ENCODE measurements at regions not wholly inside any gene's neighbourhood (a gene's known extent, or its start where the extent isn't known, plus 50 kb on each side); places are given as distances from the start of the nearest gene placed in this dataset.

DNA sequence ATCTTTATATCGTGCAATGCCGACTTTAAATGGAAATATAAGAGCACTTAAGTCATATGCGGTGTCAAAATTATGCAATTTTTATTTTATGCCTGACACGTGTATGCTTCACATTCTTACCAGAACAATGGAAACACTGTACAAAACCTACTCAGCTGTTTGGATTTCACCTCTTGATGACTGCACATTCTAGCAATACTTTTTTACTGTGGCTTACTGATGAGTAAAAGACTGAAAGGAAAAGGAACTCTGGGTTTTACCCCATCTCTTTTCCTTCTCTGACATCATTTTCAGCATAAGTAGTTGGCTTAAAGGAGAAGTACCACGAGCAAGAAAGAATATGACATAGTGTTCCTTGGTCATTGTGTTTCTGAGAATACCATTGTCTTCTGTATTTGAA is 142.8 kb downstream of the POLR2M start:
- intact Hi-C loops (cut with micrococcal nuclease), result no loop called here
- DNase-seq (ENCODE audit: unreplicated experiment), result no peak
- TF ChIP-seq, protein P1, sequence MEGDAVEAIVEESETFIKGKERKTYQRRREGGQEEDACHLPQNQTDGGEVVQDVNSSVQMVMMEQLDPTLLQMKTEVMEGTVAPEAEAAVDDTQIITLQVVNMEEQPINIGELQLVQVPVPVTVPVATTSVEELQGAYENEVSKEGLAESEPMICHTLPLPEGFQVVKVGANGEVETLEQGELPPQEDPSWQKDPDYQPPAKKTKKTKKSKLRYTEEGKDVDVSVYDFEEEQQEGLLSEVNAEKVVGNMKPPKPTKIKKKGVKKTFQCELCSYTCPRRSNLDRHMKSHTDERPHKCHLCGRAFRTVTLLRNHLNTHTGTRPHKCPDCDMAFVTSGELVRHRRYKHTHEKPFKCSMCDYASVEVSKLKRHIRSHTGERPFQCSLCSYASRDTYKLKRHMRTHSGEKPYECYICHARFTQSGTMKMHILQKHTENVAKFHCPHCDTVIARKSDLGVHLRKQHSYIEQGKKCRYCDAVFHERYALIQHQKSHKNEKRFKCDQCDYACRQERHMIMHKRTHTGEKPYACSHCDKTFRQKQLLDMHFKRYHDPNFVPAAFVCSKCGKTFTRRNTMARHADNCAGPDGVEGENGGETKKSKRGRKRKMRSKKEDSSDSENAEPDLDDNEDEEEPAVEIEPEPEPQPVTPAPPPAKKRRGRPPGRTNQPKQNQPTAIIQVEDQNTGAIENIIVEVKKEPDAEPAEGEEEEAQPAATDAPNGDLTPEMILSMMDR (IDR thresholded peaks at IDR 0.05; ENCODE audit: unreplicated experiment), result no peak
- Mint-ChIP-seq H3K27ac (ENCODE audit: low read depth, unreplicated experiment) (no peak overlapping the region), H3K36me3 (ENCODE audit: insufficient read depth, unreplicated experiment) (no peaks in the 10 kb centered on the region), H3K4me3 (ENCODE audit: unreplicated experiment) (no peak overlapping the region), H3K27me3 (ENCODE audit: insufficient read depth, unreplicated experiment) (peaks cover 10% of the 10 kb centered on the region), H3K9me3 (ENCODE audit: unreplicated experiment) (no peaks in the 10 kb centered on the region), H3K4me1 (ENCODE audit: insufficient read depth, unreplicated experiment) (no peaks in the 10 kb centered on the region)
- CTCF ChIA-PET, result interaction anchor here (0.7 to 2.2 kb wide), 4 partner anchors 12 to 756 kb away, joined by 3 to 11 read pairs (median 4); no protein-coding TSS in a partner anchor
- POLR2A ChIA-PET, result no interaction called here
- no TSS peak for BruUV-seq (replicated peaks)

DNA sequence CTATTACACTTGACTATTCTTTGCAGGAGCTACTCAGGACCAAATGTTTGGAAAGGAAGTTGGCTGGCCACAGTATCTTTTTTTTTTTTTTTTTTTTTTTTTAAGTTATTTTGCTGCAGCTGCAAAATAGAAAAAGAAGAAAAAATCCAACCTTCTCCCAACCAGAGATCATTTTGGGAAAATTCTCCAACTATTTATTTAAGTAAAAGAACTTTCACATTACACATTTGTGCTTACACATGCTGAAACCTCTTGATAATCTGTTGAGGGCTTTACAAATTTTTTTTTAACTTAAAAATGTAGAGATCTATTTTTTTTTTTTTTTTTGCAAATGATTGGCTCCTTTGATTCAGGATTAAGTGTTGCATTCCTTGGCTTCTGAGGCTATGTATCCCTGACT is 148.0 kb downstream of the POLR2M start:
- H3K9me3 Mint-ChIP-seq (ENCODE audit: unreplicated experiment), result no peaks in the 10 kb centered on the region
- no TSS peak for BruUV-seq (replicated peaks)
- POLR2A ChIA-PET, result no interaction called here
- no peak for DNase-seq (ENCODE audit: unreplicated experiment)
- H3K36me3 Mint-ChIP-seq (ENCODE audit: insufficient read depth, unreplicated experiment), result no peaks in the 10 kb centered on the region
- CTCF ChIA-PET, result interaction anchor here (0.6 kb wide), 1 partner anchor 267 kb away, joined by 3 read pairs; no protein-coding TSS in a partner anchor
- no peak overlapping the region for H3K4me3 Mint-ChIP-seq (ENCODE audit: unreplicated experiment)
- intact Hi-C loops (cut with micrococcal nuclease), result no loop called here
- no peaks in the 10 kb centered on the region for H3K27me3 Mint-ChIP-seq (ENCODE audit: insufficient read depth, unreplicated experiment)
- no peak overlapping the region for H3K27ac Mint-ChIP-seq (ENCODE audit: low read depth, unreplicated experiment)
- H3K4me1 Mint-ChIP-seq (ENCODE audit: insufficient read depth, unreplicated experiment), result peaks cover 5% of the 10 kb centered on the region
- TF ChIP-seq, protein P1 (IDR thresholded peaks at IDR 0.05; ENCODE audit: unreplicated experiment), result no peak

DNA sequence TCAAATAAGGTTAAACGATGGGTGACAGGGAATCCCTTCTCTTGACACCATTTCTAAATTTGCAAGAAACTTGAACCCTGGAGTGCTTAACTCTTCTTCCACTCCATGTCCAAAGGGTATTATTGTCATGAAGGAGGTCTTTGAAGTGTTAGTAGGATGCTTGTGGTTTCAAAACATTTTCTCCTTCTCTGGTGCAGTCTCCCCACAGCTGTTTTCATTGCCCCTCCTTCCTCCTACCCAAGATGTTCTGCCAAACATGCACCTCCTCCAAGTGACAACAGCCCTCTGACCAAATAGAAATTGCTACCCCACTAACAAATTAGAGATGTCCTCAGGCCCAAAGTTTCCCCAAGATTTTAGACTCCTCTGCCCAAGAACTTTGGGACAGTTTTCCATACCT is 151.4 kb downstream of the POLR2M start:
- TF ChIP-seq, protein P1 (IDR thresholded peaks at IDR 0.05; ENCODE audit: unreplicated experiment), result no peak
- Mint-ChIP-seq H3K27ac (ENCODE audit: low read depth, unreplicated experiment) (no peak overlapping the region), H3K27me3 (ENCODE audit: insufficient read depth, unreplicated experiment) (no peaks in the 10 kb centered on the region), H3K4me1 (ENCODE audit: insufficient read depth, unreplicated experiment) (peaks cover 19% of the 10 kb centered on the region), H3K4me3 (ENCODE audit: unreplicated experiment) (no peak overlapping the region), H3K36me3 (ENCODE audit: insufficient read depth, unreplicated experiment) (no peaks in the 10 kb centered on the region), H3K9me3 (ENCODE audit: unreplicated experiment) (no peaks in the 10 kb centered on the region)
- POLR2A ChIA-PET, result no interaction called here
- CTCF ChIA-PET, result interaction anchor here (4.1 to 13.3 kb wide), 4 partner anchors 108 to 211 kb away, joined by 39 to 340 read pairs (median 101); partner anchors contain the start of gene ALDH1A2
- intact Hi-C loops (cut with micrococcal nuclease), result no loop called here
- BruUV-seq (replicated peaks), result no TSS peak
- no peak for DNase-seq (ENCODE audit: unreplicated experiment)

DNA sequence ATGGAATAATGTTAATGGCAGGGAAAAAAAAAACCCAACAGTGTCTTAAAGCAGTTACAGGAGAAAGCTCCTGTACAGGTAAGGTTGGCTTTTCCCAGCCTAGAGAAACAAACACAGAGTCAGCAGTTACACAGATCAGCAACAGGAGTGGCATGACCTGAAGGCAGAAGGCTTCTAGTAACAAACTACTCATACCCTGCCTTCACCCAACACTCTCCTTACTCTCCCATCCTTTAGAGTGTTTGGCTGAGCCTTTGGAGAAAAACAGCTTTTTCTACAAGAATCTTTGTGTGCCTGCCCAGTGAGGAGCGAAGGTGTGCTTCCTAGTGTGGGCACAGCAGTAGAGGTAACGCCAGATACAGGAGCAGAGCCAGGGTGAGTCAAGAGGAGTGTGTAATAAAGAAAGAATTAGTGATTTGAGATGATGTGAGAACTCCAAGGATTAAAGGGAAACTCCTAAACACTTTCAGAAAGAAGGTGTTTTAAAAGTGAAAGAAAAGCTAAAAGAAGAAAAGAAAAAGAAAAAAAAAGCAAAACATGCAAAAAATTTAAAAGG is 152.7 kb downstream of the POLR2M start:
- no peak overlapping the region for H3K4me3 Mint-ChIP-seq (ENCODE audit: unreplicated experiment)
- TF ChIP-seq, protein P1 (IDR thresholded peaks at IDR 0.05; ENCODE audit: unreplicated experiment), result no peak
- no TSS peak for BruUV-seq (replicated peaks)
- H3K9me3 Mint-ChIP-seq (ENCODE audit: unreplicated experiment), result no peaks in the 10 kb centered on the region
- CTCF ChIA-PET, result interaction anchor here (0.6 to 13.3 kb wide), 20 partner anchors 8 to 1358 kb away, joined by 3 to 340 read pairs (median 5); partner anchors contain the start of gene ALDH1A2
- DNase-seq (ENCODE audit: unreplicated experiment), result peak; percentile 7
- no peaks in the 10 kb centered on the region for H3K36me3 Mint-ChIP-seq (ENCODE audit: insufficient read depth, unreplicated experiment)
- peaks cover 19% of the 10 kb centered on the region for H3K4me1 Mint-ChIP-seq (ENCODE audit: insufficient read depth, unreplicated experiment)
- no peaks in the 10 kb centered on the region for H3K27me3 Mint-ChIP-seq (ENCODE audit: insufficient read depth, unreplicated experiment)
- no peak overlapping the region for H3K27ac Mint-ChIP-seq (ENCODE audit: low read depth, unreplicated experiment)
- POLR2A ChIA-PET, result interaction anchor here (0.8 to 1.1 kb wide), 2 partner anchors 153 to 193 kb away, joined by 3 to 4 read pairs; partner anchors contain the start of gene POLR2M
- intact Hi-C loops (cut with micrococcal nuclease), result no loop called here

Measured in MCF 10A (cell line).